Pancreas (tissue), 10 donors: ENCODE measurements at regions not wholly inside any gene's neighbourhood (a gene's known extent, or its start where the extent isn't known, plus 50 kb on each side); places are given as distances from the start of the nearest gene placed in this dataset.

Source experiments
- ATAC-seq, 4 donors: fragments of 200-7000 bp; cut with Tn5 transposase; one replicate each; pipeline versions ENCODE4 v1.8.0 to v1.9.1; 2020; ENCODE audit warnings: mild to moderate bottlenecking in 4 of 4, moderate library complexity in 4 of 4
- DNase-seq, 6 donors: peaks; one replicate each; pipeline ENCODE4 v3.0.0-alpha.2; 2020
- FAIRE-seq: peaks from 2 replicates; lab custom pipeline; 2012; peaks lifted over from hg19 to GRCh38; lab: Jason Lieb, UNC
- H3K27ac ChIP-seq, 4 donors: fragments of 200-600 bp; sonication (generic); 1 replicate in 3 of 4; 2 replicates in 1 of 4; pipeline versions ENCODE4 v1.5.0 to v1.8.0; 2020
- H3K27me3 ChIP-seq, 4 donors: fragments of 200-600 bp; one replicate each; pipeline ENCODE4 v1.8.0; 2021
- H3K36me3 ChIP-seq, 3 donors: fragments of 200-600 bp; sonication (generic) in 1 of 3; one replicate each; pipeline versions ENCODE4 v1.5.0 to v1.8.0; 2020 to 2021
- H3K4me1 ChIP-seq, 3 donors: fragments of 200-600 bp; one replicate each; pipeline ENCODE4 v1.8.0; 2021
- H3K4me3 ChIP-seq, 4 donors: fragments of 200-600 bp; sonication (generic) in 2 of 4; one replicate each; pipeline versions ENCODE4 v1.5.0 to v1.8.0; 2020 to 2021
- H3K9me3 ChIP-seq, 4 donors: fragments of 200-600 bp; one replicate each; pipeline ENCODE4 v1.8.0; 2021
- CTCF ChIP-seq, 4 donors: fragments of 200-600 bp; sonication (generic) in 3 of 4; IDR thresholded peaks; one replicate each; pipeline versions ENCODE4 v1.5.0 to v1.8.0; 2021; ENCODE audit warnings: antibody characterized with exemption in 4 of 4
- WGBS, 2 donors: extraction: QIAGEN DNeasy Blood & Tissue Kit; methylation state at CpG; one replicate each; pipeline ENCODE4 v1.1.7; 2013; 5-methylcytosine and 5-hydroxymethylcytosine counted together
- intact Hi-C, 3 donors: fragments of 100-400 bp; cut with DNase I; formaldehyde crosslinking; loops; one replicate each; pipeline versions ENCODE4 v1.11.1 to v1.14.2; 2022
- donor health status: healthy with polysubstance abuse.
- donor health status: DM: no; HTN: no; CAD: no; lungs with moderate emphysema.
- donor health status: DM: no; HTN: no; CAD: no.
- donor health status: control.
- donor health status: control.
- donor health status: Bipolar disorder and iron deficiency.
- donor health status: DM: yes; HTN: yes; CAD: no.
- donor health status: DM: no; HTN: no; CAD: no.
- donor health status: DM: no; HTN: no; CAD: no.
- donor health status: DM: yes; HTN: yes; CAD: no.

GRCh38 chr4:125155251-125155650 is 159.5 kb upstream of the FAT4 start:
- H3K4me1 ChIP-seq, result no peaks in the 10 kb centered on the region
- no peaks in the 10 kb centered on the region for H3K9me3 ChIP-seq
- no peak overlapping the region for H3K27ac ChIP-seq
- no peak overlapping the region for H3K4me3 ChIP-seq
- ATAC-seq, result no peak
- no peak for TF ChIP-seq CTCF (IDR thresholded peaks at IDR 0.05)
- FAIRE-seq, result no peak
- no peaks in the 10 kb centered on the region for H3K36me3 ChIP-seq
- no peaks in the 10 kb centered on the region for H3K27me3 ChIP-seq
- DNase-seq, result no peak
- intact Hi-C loops, result no loop called here

GRCh38 chr4:125140966-125141495 is 173.7 kb upstream of the FAT4 start:
- WGBS, 2 donors, result 74 to 82% methylated on average over 4 of the region's 4 CpGs
- ATAC-seq, result no peak
- Histone ChIP-seq H3K27ac (no peak overlapping the region), H3K9me3 (no peaks in the 10 kb centered on the region), H3K36me3 (no peaks in the 10 kb centered on the region), H3K4me1 (no peaks in the 10 kb centered on the region), H3K27me3 (no peaks in the 10 kb centered on the region), H3K4me3 (no peak overlapping the region)
- intact Hi-C loops, result no loop called here
- TF ChIP-seq CTCF (IDR thresholded peaks at IDR 0.05), result no peak
- no peak for FAIRE-seq
- DNase-seq, result no peak

DNA sequence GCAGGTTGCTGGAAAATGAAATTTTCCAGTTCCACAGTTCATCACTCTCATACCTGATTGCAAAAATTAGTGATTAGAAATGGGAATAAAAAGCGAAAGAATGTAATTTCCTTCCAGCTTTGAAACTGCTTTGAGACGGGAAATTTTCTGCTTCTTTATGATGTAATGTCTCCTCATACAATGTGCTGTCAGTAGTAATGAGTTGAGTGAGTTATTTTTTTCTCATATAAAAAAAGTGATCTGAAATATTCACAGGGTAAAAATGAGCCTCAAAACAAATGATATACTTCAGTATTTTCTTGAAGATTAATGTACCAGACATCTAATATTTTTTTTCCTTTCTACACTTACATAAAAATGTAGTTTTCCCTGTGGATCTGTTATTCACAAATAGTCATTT is 179.1 kb upstream of the FAT4 start:
- ATAC-seq, result no peak
- WGBS, 2 donors, result 70 to 73% methylated on average over 2 of the region's 2 CpGs

GRCh38 chr4:125132729-125133128 is 182.0 kb upstream of the FAT4 start:
- FAIRE-seq (no peak), ATAC-seq (no peak), DNase-seq (no peak)
- H3K9me3 ChIP-seq, result no peaks in the 10 kb centered on the region
- H3K4me1 ChIP-seq, result no peaks in the 10 kb centered on the region
- intact Hi-C loops, result no loop called here
- H3K27ac ChIP-seq, result no peak overlapping the region
- H3K4me3 ChIP-seq, result no peak overlapping the region
- no peaks in the 10 kb centered on the region for H3K27me3 ChIP-seq
- no peak for TF ChIP-seq CTCF (IDR thresholded peaks at IDR 0.05)
- no peaks in the 10 kb centered on the region for H3K36me3 ChIP-seq
- WGBS, 2 donors, result 76 to 83% methylated on average over 2 of the region's 2 CpGs

More for the DNA sequence above, 179.1 kb upstream of the FAT4 start:
- FAIRE-seq, result no peak
- H3K27me3 ChIP-seq, result no peaks in the 10 kb centered on the region
- no peak for DNase-seq
- H3K36me3 ChIP-seq, result no peaks in the 10 kb centered on the region
- H3K27ac ChIP-seq, result no peak overlapping the region
- H3K4me1 ChIP-seq, result no peaks in the 10 kb centered on the region
- no peaks in the 10 kb centered on the region for H3K9me3 ChIP-seq
- H3K4me3 ChIP-seq, result no peak overlapping the region
- no peak for TF ChIP-seq CTCF (IDR thresholded peaks at IDR 0.05)
- intact Hi-C loops, result no loop called here

DNA sequence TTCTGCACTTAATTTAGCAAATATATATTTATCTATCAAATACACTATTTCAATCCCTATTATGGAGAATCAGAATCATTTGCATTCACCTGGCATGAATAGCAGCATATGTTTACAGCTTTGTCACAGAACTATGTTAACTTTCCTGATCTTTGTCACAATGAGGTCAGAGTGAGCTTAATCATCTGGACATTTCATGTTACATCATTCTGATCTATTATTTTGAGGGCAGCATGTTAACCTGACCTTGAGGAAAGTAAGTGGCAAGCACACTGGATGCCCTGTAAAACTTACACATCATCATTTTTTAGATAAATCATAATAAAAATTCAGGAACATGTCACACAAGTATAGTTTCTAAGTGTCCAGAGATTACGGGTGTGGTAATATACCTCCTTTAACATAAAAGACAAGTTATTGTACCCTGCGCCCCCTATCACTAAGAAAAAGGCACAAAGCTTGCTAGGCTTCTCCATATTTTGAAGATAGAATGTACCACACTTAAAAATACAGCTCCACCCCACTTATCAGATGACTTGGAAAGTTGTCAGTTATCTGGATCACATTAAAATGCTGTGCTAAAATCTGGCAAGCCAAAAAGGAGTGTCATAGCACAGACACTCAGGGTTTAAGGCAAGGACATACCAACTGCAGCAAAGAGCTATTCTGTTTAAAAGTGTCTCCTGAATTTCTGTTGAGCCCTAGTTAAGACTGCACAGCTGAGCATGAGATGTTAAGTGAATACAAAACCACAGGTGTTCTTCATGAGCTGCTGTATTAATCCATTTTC is 182.7 kb upstream of the FAT4 start:
- H3K36me3 ChIP-seq, result no peaks in the 10 kb centered on the region
- no peaks in the 10 kb centered on the region for H3K9me3 ChIP-seq
- no peak for FAIRE-seq
- intact Hi-C loops, result no loop called here
- WGBS, 2 donors, result 76 to 84% methylated on average over 2 of the region's 2 CpGs
- no peak overlapping the region for H3K27ac ChIP-seq
- H3K4me3 ChIP-seq, result no peak overlapping the region
- no peaks in the 10 kb centered on the region for H3K4me1 ChIP-seq
- no peak for DNase-seq
- TF ChIP-seq CTCF (IDR thresholded peaks at IDR 0.05), result no peak
- H3K27me3 ChIP-seq, result no peaks in the 10 kb centered on the region
- ATAC-seq, result no peak
